GM18517 (cell line): ENCODE measurements at regions not wholly inside any gene's neighbourhood (a gene's known extent, or its start where the extent isn't known, plus 50 kb on each side); places are given as distances from the start of the nearest gene placed in this dataset.
"Not testable (repeated sequence)": the region's sequence is repeated elsewhere in the genome, so short reads cannot be mapped to it uniquely, and the experiment has no call there.

ENCODE experiments used
- ATAC-seq: cut with Tn5 transposase; IDR thresholded peaks from one replicate; pipeline ENCODE4 v1.9.1; 2021; ENCODE audit warnings: mild to moderate bottlenecking, moderate library complexity; ENCODE audit not compliant: unreplicated experiment

- ATAC-seq, result no peak
Measured at GRCh38 chr10:121262774-121263430, 335.3 kb downstream of the FGFR2 start.

- no peak for ATAC-seq
Measured at GRCh38 chr10:121263431-121263783, 334.8 kb downstream of the FGFR2 start.

DNA sequence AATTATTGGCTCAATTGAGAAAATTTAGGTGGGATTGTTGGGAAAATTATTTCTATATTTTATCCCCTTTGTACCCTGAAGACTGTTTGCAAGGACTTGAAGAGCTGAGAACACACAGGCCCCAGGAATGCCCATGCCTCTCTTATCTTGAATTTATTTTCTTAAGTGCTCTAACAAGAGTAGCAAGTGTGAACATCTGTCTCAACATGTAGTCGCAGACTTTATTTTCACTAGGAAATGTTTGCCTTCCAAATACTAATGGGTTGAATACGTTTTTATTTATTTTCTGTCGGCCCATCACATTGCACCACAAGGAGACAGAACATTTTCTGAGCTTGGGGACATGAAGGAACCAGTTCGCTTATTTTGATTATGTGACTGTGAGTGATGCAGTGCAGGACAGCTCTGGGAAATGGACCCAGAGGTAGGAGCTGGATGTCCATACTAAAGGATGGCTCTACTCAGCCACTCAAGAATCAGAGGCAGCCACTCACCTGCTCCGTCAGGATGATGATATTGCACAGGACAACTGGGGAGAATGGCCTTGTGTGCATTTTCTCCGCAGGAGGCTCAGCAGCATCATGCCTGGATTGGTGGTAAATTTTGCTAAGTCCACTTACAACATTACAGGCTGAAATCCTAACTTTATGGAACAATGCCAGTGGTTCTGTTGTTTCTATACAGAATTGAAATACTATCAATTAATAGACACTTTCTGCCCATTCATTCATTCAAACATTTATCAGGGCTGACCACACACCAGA, 332.7 kb downstream of the FGFR2 start:
- no peak for ATAC-seq

DNA sequence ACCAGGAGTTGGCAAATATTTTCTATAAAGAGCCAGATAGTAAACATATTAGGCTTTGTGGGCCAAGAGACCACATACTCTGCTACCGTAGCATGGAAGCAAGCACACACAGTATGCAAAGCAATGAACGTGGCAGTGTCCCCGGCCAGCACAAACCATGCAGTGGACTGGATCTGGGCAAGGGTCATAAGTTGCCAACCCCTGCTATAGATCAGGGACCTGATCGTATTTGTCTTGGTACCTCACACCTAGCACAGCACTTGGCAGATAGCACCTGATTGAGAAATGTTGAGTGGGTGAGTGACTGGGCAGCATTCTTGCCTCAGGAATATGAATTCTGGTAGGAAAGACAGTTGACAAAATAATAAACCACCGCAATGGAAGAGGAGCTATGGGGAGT, 331.9 kb downstream of the FGFR2 start:
- ATAC-seq, result no peak

DNA sequence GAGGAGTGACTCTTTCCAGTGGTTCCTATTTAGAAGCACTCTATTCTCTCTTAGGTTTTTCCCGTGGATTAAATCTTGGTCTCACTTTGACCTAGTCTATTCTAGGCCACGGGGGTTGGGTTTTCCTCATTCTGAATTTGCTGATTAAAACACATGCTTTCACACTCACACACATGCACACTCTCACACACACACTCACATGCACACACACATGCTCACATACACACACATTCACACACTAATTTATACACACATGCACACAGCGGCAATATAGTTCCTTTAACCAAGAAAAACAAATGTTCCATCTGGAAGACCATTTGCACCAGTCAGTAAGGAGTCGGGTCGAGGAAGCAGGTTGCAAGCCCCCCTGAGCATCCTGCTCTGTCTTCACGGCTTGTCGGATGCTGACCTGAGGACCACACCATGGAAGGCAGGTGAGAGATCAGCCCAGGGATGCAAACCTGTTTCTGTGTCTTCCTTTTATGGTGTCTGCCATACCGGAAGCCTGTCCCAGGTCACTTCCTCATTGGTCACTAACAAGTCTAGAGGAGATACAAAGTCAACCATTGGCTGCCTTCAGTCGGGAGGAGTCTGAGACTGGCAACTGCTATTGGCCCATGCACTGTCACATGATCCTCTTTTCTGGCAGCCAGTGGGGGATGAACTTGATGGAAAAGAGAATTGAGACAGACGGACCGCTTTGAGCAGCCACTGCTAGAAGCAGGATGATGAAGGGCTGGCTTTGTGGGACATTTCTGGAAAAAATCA, 330.8 kb downstream of the FGFR2 start:
- ATAC-seq, result no peak

GRCh38 chr10:121268363-121268762, 329.9 kb downstream of the FGFR2 start:
- no peak for ATAC-seq

DNA sequence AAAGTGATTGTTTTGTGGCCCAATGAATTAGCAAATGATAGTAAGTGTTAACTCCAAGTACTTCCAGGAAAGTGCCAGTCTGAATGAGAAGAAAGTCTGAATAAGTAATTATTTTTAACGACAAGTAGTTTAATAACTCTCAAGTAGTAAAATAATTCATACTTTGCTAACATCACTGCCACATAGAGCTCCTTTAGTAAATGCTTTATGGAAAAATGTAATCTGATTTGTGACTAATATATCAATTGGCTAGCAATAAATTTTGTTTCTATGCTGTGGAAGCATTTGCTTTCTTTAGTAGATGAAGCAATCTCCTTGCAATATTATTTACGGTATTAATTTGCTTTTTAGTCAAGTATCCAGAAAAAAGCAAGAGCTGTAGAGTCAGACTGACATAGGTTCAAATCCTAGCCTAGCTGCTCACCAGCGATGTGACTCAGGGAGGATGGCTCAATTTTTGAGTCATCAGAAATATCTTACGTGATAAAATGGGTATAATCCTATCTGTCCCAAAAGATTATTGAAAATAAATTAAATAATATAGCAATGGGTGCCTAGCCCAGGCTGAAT, 329.3 kb downstream of the FGFR2 start:
- no peak for ATAC-seq

DNA sequence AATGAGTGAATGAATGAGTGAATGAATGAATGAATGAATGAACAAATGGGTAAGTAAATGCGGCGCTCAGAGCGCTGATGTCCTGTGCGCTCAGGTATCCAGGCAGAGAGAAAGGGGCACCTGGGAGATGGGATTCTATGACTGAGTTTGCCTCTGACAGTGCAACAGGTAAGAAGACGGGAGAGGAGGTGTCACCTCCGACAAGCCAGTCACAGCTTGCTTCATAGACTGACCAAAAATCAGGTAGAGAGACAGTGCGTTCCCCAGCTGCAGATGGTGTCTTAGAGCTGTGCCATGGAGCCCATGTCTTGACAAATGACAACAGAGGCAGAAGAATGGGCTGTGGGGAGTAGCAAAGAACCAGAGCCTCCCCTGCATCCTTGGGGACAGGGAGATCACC, 327.3 kb downstream of the FGFR2 start:
- no peak for ATAC-seq

DNA sequence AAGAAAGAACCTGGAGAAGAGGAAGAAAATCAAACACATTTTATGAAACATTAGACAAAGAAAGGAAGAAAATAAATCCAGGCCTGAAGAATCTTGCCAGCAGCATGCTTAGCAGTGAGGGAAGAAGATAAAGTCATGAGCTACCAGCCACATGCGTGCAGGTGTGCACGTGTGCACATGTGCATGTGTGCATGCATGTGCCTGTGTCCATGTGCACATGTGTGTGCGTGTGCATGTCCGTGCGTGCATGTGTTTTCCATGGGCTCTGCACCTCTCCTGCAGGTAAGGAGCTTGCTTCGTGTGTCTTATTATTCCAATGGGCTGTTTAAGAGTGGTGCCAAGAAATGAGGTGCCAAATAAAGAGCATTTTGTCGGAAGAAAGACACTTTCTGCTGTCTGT, 322.2 kb downstream of the FGFR2 start:
- ATAC-seq, result no peak

GRCh38 chr10:121276822-121277221, 321.4 kb downstream of the FGFR2 start:
- no peak for ATAC-seq

GRCh38 chr10:121278386-121278785, 319.9 kb downstream of the FGFR2 start:
- ATAC-seq, result not testable (repeated sequence)

DNA sequence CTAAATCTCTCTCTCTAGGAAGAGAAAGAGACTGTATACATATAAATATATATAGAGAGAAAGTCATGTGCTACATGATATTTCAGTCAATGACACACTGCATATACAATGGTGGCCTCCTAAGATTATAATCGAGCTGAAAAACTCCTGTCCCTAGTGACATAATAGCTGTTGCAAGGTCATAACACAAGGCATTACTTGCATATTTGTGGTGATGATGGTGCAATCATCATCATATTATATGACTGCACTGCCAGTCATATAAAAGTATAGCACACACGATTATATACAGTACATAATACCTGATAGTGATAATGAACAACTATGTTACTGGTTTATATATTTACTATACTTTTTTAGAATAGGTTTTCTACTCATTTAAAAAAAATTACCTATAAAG, 316.7 kb downstream of the FGFR2 start:
- no peak for ATAC-seq

DNA sequence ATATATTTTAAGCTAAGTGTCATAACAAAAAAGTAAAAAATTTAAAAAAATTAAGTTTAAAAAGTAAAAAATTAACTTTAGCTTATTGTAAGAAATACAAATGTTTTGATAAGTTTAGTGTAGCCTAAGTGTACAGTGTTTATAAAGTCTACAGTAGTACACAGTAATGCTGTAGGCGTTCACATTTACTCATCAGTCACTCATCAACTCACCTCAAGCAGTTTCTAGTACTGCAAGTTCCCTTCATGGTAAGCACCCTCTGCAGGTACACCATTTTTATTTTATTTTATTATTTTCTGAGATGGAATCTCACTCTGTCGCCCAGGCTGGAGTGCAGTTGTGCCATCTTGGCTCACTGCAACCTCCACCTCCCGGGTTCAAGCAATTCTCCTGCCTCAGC, 316.0 kb downstream of the FGFR2 start:
- no peak for ATAC-seq

- ATAC-seq, result no peak
Measured at GRCh38 chr10:121282797-121283515, 315.3 kb downstream of the FGFR2 start.

DNA sequence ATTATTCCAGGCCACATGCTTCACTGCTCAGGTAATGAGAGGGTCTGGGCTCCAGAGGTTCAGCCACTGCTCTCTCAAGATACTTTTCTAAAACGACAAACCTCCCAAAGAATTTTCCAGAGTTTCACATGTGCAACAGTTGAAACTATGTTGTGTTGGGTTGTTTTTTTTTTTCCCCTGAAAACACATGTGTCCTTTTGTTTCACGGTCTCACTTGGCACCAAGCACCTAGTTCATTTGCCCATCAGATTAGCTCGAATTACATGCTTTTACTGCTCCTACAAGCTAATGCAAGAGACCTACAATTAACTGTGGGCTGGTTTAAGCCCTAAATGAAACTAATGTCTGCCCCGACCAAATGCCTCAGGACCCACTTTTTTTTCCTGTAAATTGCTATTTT, 313.3 kb downstream of the FGFR2 start:
- ATAC-seq, result no peak

GRCh38 chr10:121285406-121286196, 312.6 kb downstream of the FGFR2 start:
- no peak for ATAC-seq

GRCh38 chr10:121288011-121288410, 310.2 kb downstream of the FGFR2 start:
- no peak for ATAC-seq

GRCh38 chr10:121288864-121289661, 309.2 kb downstream of the FGFR2 start:
- ATAC-seq, result no peak

GRCh38 chr10:121289800-121290199, 308.4 kb downstream of the FGFR2 start:
- no peak for ATAC-seq
